ENCODE measurements at regions not wholly inside any gene's neighbourhood (a gene's known extent, or its start where the extent isn't known, plus 50 kb on each side); places are given as distances from the start of the nearest gene placed in this dataset.

- DNase-seq (ENCODE audit: low spot score): no peak
These were observed 141.9 kb upstream of the PRSS1 start for GRCh38 chr7:142607351-142607750.

More at GRCh38 chr7:142607351-142607750, 141.9 kb upstream of the PRSS1 start:
- ChIA-PET POLR2A (no interaction called here), CTCF (interaction anchor here (0.8 to 2.6 kb wide), 9 partner anchors 20 to 608 kb away, joined by 3 to 11 read pairs (median 3); no protein-coding TSS in a partner anchor)
- Mint-ChIP-seq H3K36me3 (no peaks in the 10 kb centered on the region), H3K27ac (no peak overlapping the region), H3K4me1 (peaks cover 10% of the 10 kb centered on the region), H3K27me3 (ENCODE audit: low read depth) (no peaks in the 10 kb centered on the region; the same call in 1 of the 2 replicates), H3K9me3 (no peaks in the 10 kb centered on the region), H3K4me3 (no peak overlapping the region)
- no peak for ATAC-seq
- TF ChIP-seq NFYB (CRISPR knock-in tag; conservative IDR thresholded peaks at IDR 0.05; ENCODE audit: low read depth) (no peak), FOXP1 (CRISPR knock-in tag; IDR thresholded peaks at IDR 0.05; ENCODE audit: borderline replicate concordance) (no peak), HMGA2 (CRISPR knock-in tag; IDR thresholded peaks at IDR 0.05) (no peak), TEAD1 (CRISPR knock-in tag; IDR thresholded peaks at IDR 0.05) (no peak), PRDM15 (CRISPR knock-in tag; IDR thresholded peaks at IDR 0.05) (no peak), ZNF219 (CRISPR knock-in tag; IDR thresholded peaks at IDR 0.05; ENCODE audit: borderline replicate concordance) (no peak), ATF3 (CRISPR knock-in tag; conservative IDR thresholded peaks at IDR 0.05) (no peak), USF2 (CRISPR knock-in tag; IDR thresholded peaks at IDR 0.05) (no peak), ZNF138 (CRISPR knock-in tag; conservative IDR thresholded peaks at IDR 0.05) (no peak), NR2C2 (CRISPR knock-in tag; IDR thresholded peaks at IDR 0.05) (no peak), ZSCAN18 (CRISPR knock-in tag; IDR thresholded peaks at IDR 0.05) (no peak), FOXK1 (CRISPR knock-in tag; IDR thresholded peaks at IDR 0.05) (no peak), SMAD4 (CRISPR knock-in tag; IDR thresholded peaks at IDR 0.05) (no peak), TEAD4 (CRISPR knock-in tag; IDR thresholded peaks at IDR 0.05) (no peak), MXD4 (CRISPR knock-in tag; IDR thresholded peaks at IDR 0.05; ENCODE audit: borderline replicate concordance) (no peak), CDX4 (CRISPR knock-in tag; IDR thresholded peaks at IDR 0.05; ENCODE audit: borderline replicate concordance) (no peak), ZBTB21 (CRISPR knock-in tag; IDR thresholded peaks at IDR 0.05; ENCODE audit: borderline replicate concordance) (no peak), ETV6 (CRISPR knock-in tag; IDR thresholded peaks at IDR 0.05) (no peak), EMX1 (CRISPR knock-in tag; IDR thresholded peaks at IDR 0.05) (no peak), ZMAT4 (CRISPR knock-in tag; IDR thresholded peaks at IDR 0.05) (no peak)
